ENCODE measurements at regions not wholly inside any gene's neighbourhood (a gene's known extent, or its start where the extent isn't known, plus 50 kb on each side); places are given as distances from the start of the nearest gene placed in this dataset.

- H3K4me3 ChIP-seq (ENCODE audit: low read depth in 2 of 2, low read length in 1 of 2): no peak overlapping the region
- ChIA-PET POLR2A (no interaction called here), CTCF (interaction anchor here (0.8 to 1.7 kb wide), 6 partner anchors 9 to 509 kb away, joined by 3 to 5 read pairs (median 3); no protein-coding TSS in a partner anchor)
- no peak for TF ChIP-seq TCF12 (IDR thresholded peaks at IDR 0.05)
- TF ChIP-seq CTCF (IDR thresholded peaks at IDR 0.05): peak; percentile 24; the same call in 1 of the 2 replicates
- no peaks in the 10 kb centered on the region for H3K9me3 ChIP-seq
- H2AFZ ChIP-seq (ENCODE audit: low read depth): 0 out of 2 replicates have a peak overlapping the region, but pooled peaks have one; percentile 17
- no peaks in the 10 kb centered on the region for H3K9me2 ChIP-seq
- 0% methylated on average over 9 of the region's 9 CpGs for WGBS (ENCODE audit: low lambda C conversion rate)
- H3K79me2 ChIP-seq (ENCODE audit: insufficient read depth): no peaks in the 10 kb centered on the region
- H3K4me2 ChIP-seq: no peak overlapping the region
- H3K27me3 ChIP-seq (ENCODE audit: insufficient read depth): peaks cover 8% of the 10 kb centered on the region
- H3K4me1 ChIP-seq (ENCODE audit: control insufficient read depth in 1 of 2, insufficient read depth in 2 of 2, low read depth in 1 of 2, low read length in 1 of 2): peaks cover 0 to 4% of the 10 kb centered on the region in 2 experiments; a peak in 1 of 4 replicates
- no peak for DNase-seq
- no peaks in the 10 kb centered on the region for H3K36me3 ChIP-seq (replicated peaks in 1 of 2; ENCODE audit: control insufficient read depth in 1 of 2, insufficient read depth in 2 of 2, low read length in 1 of 2)
- no peak overlapping the region for H3K27ac ChIP-seq (ENCODE audit: low read depth in 2 of 2, low read length in 1 of 2)
- H3K9ac ChIP-seq: no peak overlapping the region
- no peaks in the 10 kb centered on the region for H4K20me1 ChIP-seq (ENCODE audit: insufficient read depth)
- H3F3A ChIP-seq (replicated peaks; ENCODE audit: insufficient read depth): no peaks in the 10 kb centered on the region
Measured at GRCh38 chr2:222052934-222053367, 245.8 kb downstream of the PAX3 start.

- H4K20me1 ChIP-seq (ENCODE audit: insufficient read depth): no peaks in the 10 kb centered on the region
- H3K79me2 ChIP-seq (ENCODE audit: insufficient read depth): no peaks in the 10 kb centered on the region
- no peak overlapping the region for H3K4me2 ChIP-seq
- WGBS (ENCODE audit: low lambda C conversion rate): 30% methylated on average over 4 of the region's 4 CpGs
- H3F3A ChIP-seq (replicated peaks; ENCODE audit: insufficient read depth): no peaks in the 10 kb centered on the region
- H3K4me1 ChIP-seq (ENCODE audit: control insufficient read depth in 1 of 2, insufficient read depth in 2 of 2, low read depth in 1 of 2, low read length in 1 of 2): no peaks in the 10 kb centered on the region
- H3K27me3 ChIP-seq (ENCODE audit: insufficient read depth): peaks cover 8% of the 10 kb centered on the region; the same call in 1 of the 2 replicates
- ChIA-PET CTCF (interaction anchor here (0.6 to 1.2 kb wide), 3 partner anchors 105 to 861 kb away, joined by 3 read pairs; no protein-coding TSS in a partner anchor), POLR2A (no interaction called here)
- no peak overlapping the region for H3K4me3 ChIP-seq (ENCODE audit: low read depth in 2 of 2, low read length in 1 of 2)
- H3K36me3 ChIP-seq (replicated peaks in 1 of 2; ENCODE audit: control insufficient read depth in 1 of 2, insufficient read depth in 2 of 2, low read length in 1 of 2): no peaks in the 10 kb centered on the region
- H3K9me3 ChIP-seq: no peaks in the 10 kb centered on the region
- H3K9ac ChIP-seq: no peak overlapping the region
- H3K27ac ChIP-seq (ENCODE audit: low read depth in 2 of 2, low read length in 1 of 2): no peak overlapping the region
- no peak overlapping the region for H2AFZ ChIP-seq (ENCODE audit: low read depth)
- no peak for DNase-seq
- TF ChIP-seq PBX3 (IDR thresholded peaks at IDR 0.05) (no peak), JUND (IDR thresholded peaks at IDR 0.05) (no peak), POLR2AphosphoS5 (IDR thresholded peaks at IDR 0.05; ENCODE audit: low read depth, low read length) (no peak), EZH2phosphoT487 (IDR thresholded peaks at IDR 0.05; ENCODE audit: borderline replicate concordance, low read depth) (no peak), CHD2 (IDR thresholded peaks at IDR 0.05; ENCODE audit: low read length, partially characterized antibody) (no peak), FOXJ3 (CRISPR knock-in tag; IDR thresholded peaks at IDR 0.05) (no peak), TEAD4 (IDR thresholded peaks at IDR 0.05; ENCODE audit: borderline replicate concordance, insufficient read depth) (no peak), CTCF (IDR thresholded peaks at IDR 0.05) (no peak), RCOR1 (IDR thresholded peaks at IDR 0.05; ENCODE audit: low read length) (no peak), IRF3 (IDR thresholded peaks at IDR 0.05; ENCODE audit: low read depth, low read length) (no peak), FOSL2 (IDR thresholded peaks at IDR 0.05; ENCODE audit: borderline replicate concordance, low read depth) (no peak), USF2 (IDR thresholded peaks at IDR 0.05; ENCODE audit: borderline replicate concordance, low read depth, low read length) (no peak), SMC3 (IDR thresholded peaks at IDR 0.05; ENCODE audit: low read depth, low read length) (no peak), YY1 (IDR thresholded peaks at IDR 0.05; ENCODE audit: low read depth) (no peak)
- H3K9me2 ChIP-seq: no peaks in the 10 kb centered on the region
Measured at GRCh38 chr2:222050981-222051380, 247.8 kb downstream of the PAX3 start.
